22Rv1 (cell line): ENCODE measurements at regions not wholly inside any gene's neighbourhood (a gene's known extent, or its start where the extent isn't known, plus 50 kb on each side); places are given as distances from the start of the nearest gene placed in this dataset.

Experiments used
- H3K27ac ChIP-seq: fragments of 450-650 bp; 2 replicates; pipeline ENCODE4 v1.5.1; 2017
- ZFX ChIP-seq: fragments of 450-650 bp; IDR thresholded peaks from 2 replicates; pipeline ENCODE4 v1.6.1; 2017; ENCODE audit warnings: antibody characterized with exemption, borderline replicate concordance
- TF ChIP-seq, protein P1 (sequence below): fragments of 450-650 bp; IDR thresholded peaks from 2 replicates; pipeline ENCODE4 v1.5.1; 2017; ENCODE audit warnings: mild to moderate bottlenecking

DNA sequence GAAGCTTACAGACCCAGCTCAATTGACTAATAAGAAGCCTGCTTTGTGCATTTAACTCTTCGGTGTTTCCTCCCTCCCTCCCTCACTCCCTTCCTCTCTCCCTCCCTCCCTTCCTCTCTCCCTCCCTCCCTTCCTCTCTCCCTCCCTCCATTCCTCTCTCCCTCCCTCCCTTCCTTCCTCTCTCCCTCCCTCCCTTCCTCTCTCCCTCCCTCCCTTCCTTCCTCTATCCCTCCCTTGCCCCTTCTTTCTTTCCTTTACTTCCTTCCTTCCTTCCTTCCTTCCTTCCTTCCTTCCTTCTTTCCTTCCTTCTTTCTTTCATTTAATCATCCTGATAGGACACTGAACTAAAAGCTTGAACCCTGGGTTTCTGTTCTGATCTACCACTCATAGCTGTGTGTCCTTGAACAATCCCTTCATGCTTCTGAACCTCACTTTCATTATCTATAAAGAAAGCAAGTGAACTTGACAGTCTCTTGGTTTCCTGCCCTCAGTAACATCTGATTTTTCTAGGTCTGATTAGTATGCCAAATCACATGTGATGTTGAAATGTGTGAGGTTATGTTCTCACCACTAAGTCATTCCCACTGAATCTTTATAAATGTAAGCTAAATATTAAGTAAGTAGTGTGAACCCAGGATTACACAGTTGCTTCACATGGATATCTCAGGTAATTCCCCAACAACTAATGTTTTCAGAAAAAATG lies 132.3 kb upstream of the BMP2 start:
- TF ChIP-seq, protein P1, sequence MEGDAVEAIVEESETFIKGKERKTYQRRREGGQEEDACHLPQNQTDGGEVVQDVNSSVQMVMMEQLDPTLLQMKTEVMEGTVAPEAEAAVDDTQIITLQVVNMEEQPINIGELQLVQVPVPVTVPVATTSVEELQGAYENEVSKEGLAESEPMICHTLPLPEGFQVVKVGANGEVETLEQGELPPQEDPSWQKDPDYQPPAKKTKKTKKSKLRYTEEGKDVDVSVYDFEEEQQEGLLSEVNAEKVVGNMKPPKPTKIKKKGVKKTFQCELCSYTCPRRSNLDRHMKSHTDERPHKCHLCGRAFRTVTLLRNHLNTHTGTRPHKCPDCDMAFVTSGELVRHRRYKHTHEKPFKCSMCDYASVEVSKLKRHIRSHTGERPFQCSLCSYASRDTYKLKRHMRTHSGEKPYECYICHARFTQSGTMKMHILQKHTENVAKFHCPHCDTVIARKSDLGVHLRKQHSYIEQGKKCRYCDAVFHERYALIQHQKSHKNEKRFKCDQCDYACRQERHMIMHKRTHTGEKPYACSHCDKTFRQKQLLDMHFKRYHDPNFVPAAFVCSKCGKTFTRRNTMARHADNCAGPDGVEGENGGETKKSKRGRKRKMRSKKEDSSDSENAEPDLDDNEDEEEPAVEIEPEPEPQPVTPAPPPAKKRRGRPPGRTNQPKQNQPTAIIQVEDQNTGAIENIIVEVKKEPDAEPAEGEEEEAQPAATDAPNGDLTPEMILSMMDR, result no peak
- TF ChIP-seq ZFX, result no peak

DNA sequence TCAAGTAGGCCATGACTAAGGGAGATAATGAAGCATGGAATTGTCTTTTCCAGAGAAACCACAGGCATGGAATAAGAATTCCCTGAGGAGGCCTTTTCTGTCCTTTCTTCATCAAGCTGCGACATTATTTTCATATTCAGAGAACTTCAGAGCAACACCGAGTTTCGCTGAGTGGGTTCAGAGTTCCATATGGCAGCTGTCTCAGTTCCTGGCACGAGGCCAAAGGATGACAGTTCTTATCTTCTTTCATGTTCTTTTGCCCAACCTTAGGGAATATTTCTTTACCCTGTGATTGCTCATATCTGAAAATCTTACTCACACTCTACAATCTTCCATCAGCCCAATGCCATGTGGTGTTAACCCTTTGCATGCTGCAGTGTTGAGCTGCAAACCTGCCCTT lies 135.3 kb upstream of the BMP2 start:
- TF ChIP-seq, protein P1, result no peak
- TF ChIP-seq ZFX, result no peak
- H3K27ac ChIP-seq, result no peak overlapping the region

More for the DNA sequence above, 132.3 kb upstream of the BMP2 start:
- no peak overlapping the region for H3K27ac ChIP-seq

DNA sequence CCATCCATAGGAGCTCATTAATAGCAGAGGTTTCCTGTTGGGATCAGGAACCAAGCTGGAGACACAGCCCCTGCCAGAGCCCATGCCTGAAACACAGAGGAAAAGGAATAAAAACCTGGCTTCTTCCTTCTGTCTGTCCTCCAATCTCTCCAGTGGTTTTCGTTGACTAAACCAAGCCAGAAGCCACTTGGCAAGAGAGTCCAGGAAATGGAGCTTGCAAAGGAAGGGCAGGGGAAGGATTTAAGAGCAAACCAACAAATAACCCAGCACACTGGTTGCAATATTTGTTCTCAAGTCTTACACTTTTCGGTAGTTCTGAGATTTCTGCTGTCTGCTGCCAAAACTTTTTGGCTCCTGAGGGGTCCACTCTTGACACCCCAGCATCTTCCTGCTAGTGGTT lies 137.0 kb upstream of the BMP2 start:
- no peak overlapping the region for H3K27ac ChIP-seq
- no peak for TF ChIP-seq ZFX
- TF ChIP-seq, protein P1, result no peak

DNA sequence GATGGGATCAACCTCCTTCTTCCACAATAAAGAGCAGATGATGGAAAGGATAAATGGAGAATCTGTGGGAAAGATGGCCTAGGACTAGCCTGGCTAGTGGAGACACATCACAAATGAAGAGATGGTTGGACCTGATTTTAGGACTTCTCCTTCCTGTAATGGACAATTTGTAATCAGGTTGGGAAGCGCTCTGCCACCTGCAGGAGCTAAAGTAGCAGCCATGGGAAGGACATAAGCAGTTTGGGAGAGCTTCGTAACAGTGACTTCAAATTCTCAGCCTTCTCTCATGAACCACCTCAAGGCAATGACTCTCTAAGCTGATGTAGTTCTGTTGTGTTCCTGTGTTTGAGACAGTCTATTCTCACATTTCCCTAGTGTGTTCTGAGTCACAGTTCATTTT lies 137.9 kb upstream of the BMP2 start:
- TF ChIP-seq, protein P1, result no peak
- TF ChIP-seq ZFX, result no peak
- H3K27ac ChIP-seq, result no peak overlapping the region

DNA sequence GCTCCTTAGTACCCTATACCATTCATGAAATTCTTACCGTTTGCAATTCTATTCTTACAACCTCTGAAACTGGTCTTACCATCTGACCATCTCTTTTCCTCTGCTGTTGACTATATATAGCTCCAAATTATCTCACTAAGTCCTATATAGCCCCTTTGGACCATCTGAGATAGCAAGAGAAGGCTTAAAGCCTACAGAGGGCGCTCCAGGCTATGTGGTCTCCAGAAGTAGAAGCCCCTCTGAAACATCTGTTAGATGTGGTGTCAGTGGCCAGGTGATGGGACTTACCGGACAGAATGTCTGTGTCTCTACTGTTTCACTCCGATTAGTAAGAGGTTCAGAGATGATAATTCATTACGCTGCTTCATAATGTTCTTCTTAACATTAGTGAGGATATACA lies 140.7 kb upstream of the BMP2 start:
- TF ChIP-seq ZFX, result no peak
- TF ChIP-seq, protein P1, result 0 out of 2 replicates have a peak, but pooled peaks have one; percentile 15
- H3K27ac ChIP-seq, result no peak overlapping the region

DNA sequence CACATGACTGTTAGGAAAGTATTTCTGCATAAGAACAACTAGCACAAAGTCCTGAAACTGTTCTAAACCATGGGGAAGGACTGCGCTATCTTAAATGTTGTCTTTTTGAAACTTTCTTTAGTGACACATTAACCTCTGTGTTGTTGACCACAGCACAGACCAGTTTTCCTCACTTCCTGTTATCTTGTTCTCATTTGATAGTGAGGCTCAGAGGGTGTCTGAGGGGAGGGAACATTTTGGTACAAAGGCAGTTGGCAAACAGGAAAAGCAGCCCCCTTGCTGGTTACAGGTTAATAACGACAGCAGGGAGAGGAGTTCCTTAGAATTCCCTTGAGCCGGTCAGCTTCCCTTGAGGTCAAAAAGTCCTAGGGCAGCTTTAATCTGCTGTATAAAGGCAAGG lies 143.5 kb upstream of the BMP2 start:
- no peak for TF ChIP-seq ZFX
- TF ChIP-seq, protein P1, result no peak

DNA sequence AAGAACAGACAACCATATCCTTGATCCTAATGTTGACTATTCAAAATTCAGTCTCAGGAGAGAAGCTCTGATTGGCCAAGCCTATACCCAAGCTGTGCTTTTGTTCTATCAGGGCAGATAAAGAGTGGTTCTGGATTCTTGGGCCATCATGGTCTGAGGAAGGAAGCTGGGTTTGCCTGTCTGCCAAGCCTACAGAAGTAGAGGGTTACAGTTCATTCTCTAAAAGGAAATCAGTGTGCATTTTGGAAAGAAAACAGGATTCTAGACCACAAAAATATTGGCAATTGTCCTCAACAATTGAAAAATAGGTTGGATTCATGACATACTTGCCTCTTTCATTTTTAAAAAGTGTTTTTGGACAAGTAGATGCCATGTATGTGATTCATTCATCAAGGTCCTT lies 145.4 kb upstream of the BMP2 start:
- no peak overlapping the region for H3K27ac ChIP-seq
- TF ChIP-seq ZFX, result no peak
- TF ChIP-seq, protein P1, result no peak

More for the DNA sequence above, 143.5 kb upstream of the BMP2 start:
- H3K27ac ChIP-seq, result no peak overlapping the region
